WTC11 (cell line): ENCODE measurements at regions not wholly inside any gene's neighbourhood (a gene's known extent, or its start where the extent isn't known, plus 50 kb on each side); places are given as distances from the start of the nearest gene placed in this dataset.

Experiments
- ATF1 ChIP-seq: sonication (generic); formaldehyde crosslinking; IDR thresholded peaks from 2 replicates; pipeline ENCODE4 v1.8.1; 2023; ENCODE audit warnings: mild to moderate bottlenecking, moderate library complexity, missing genetic modification reagents
- ATF2 ChIP-seq: sonication (generic); formaldehyde crosslinking; IDR thresholded peaks from 2 replicates; pipeline ENCODE4 v1.8.1; 2022; ENCODE audit warnings: low read depth, missing genetic modification reagents, borderline replicate concordance
- ATF3 ChIP-seq: sonication (generic); formaldehyde crosslinking; conservative IDR thresholded peaks from 2 replicates; pipeline ENCODE4 v1.8.1; 2022; ENCODE audit warnings: mild to moderate bottlenecking, missing genetic modification reagents
- ATF6 ChIP-seq: sonication (generic); formaldehyde crosslinking; IDR thresholded peaks from 2 replicates; pipeline ENCODE4 v1.8.1; 2023; ENCODE audit warnings: mild to moderate bottlenecking, missing genetic modification reagents
- CREM ChIP-seq: sonication (generic); formaldehyde crosslinking; IDR thresholded peaks from 2 replicates; pipeline ENCODE4 v1.8.1; 2022; ENCODE audit warnings: mild to moderate bottlenecking, missing genetic modification reagents, moderate library complexity
- CTCF ChIP-seq: fragments of 200-600 bp; IDR thresholded peaks from 2 replicates; pipeline ENCODE4 v1.8.0; 2022; ENCODE audit warnings: antibody characterized with exemption
- E2F4 ChIP-seq: sonication (generic); formaldehyde crosslinking; IDR thresholded peaks from 2 replicates; pipeline ENCODE4 v1.8.1; 2022; ENCODE audit warnings: low read depth, mild to moderate bottlenecking, moderate library complexity, missing genetic modification reagents, borderline replicate concordance
- JUN ChIP-seq: sonication (generic); formaldehyde crosslinking; IDR thresholded peaks from 2 replicates; pipeline ENCODE4 v1.8.0; 2023; ENCODE audit warnings: mild to moderate bottlenecking, missing genetic modification reagents
- MAX ChIP-seq: sonication (generic); formaldehyde crosslinking; IDR thresholded peaks from 2 replicates; pipeline ENCODE4 v1.8.0; 2022; ENCODE audit warnings: mild to moderate bottlenecking, missing genetic modification reagents
- NFYB ChIP-seq: sonication (generic); formaldehyde crosslinking; conservative IDR thresholded peaks from 2 replicates; pipeline ENCODE4 v1.8.0; 2022; ENCODE audit warnings: low read depth, missing genetic modification reagents
- NR2C2 ChIP-seq: sonication (generic); formaldehyde crosslinking; IDR thresholded peaks from 2 replicates; pipeline ENCODE4 v1.8.0; 2022; ENCODE audit warnings: mild to moderate bottlenecking, missing genetic modification reagents
- TCF7 ChIP-seq: sonication (generic); formaldehyde crosslinking; IDR thresholded peaks from 2 replicates; pipeline ENCODE4 v1.8.0; 2022; ENCODE audit warnings: mild to moderate bottlenecking, low read depth, missing genetic modification reagents, moderate library complexity
- TEAD4 ChIP-seq: sonication (generic); formaldehyde crosslinking; IDR thresholded peaks from 2 replicates; pipeline ENCODE4 v1.8.0; 2022; ENCODE audit warnings: mild to moderate bottlenecking, missing genetic modification reagents
- USF2 ChIP-seq: sonication (generic); formaldehyde crosslinking; IDR thresholded peaks from 2 replicates; pipeline ENCODE4 v1.8.1; 2023; ENCODE audit warnings: mild to moderate bottlenecking, missing genetic modification reagents, moderate library complexity

- TF ChIP-seq TCF7 (no peak), TEAD4 (CRISPR knock-in tag) (no peak), NFYB (no peak), CTCF (no peak), ATF3 (CRISPR knock-in tag) (no peak), MAX (CRISPR knock-in tag) (no peak), E2F4 (CRISPR knock-in tag) (no peak), JUN (CRISPR knock-in tag) (no peak), ATF1 (CRISPR knock-in tag) (no peak), ATF6 (no peak), ATF2 (no peak), CREM (CRISPR knock-in tag) (no peak), NR2C2 (no peak), USF2 (no peak)
Observed at GRCh38 chr15:87707566-87708130, 548.9 kb downstream of the NTRK3 start.
